Gastroesophageal sphincter (tissue), 3 donors: ENCODE measurements at regions not wholly inside any gene's neighbourhood (a gene's known extent, or its start where the extent isn't known, plus 50 kb on each side); places are given as distances from the start of the nearest gene placed in this dataset.

Experiments used
- POLR2AphosphoS5 ChIP-seq: sonication (generic); formaldehyde crosslinking; IDR thresholded peaks from one replicate; pipeline ENCODE4 v1.6.1; 2017; ENCODE audit warnings: antibody characterized with exemption
- TF ChIP-seq, protein P1 (sequence below), 4 experiments: fragments of 200-600 bp in 2 of 4; fragments of 450-650 bp in 2 of 4; sonication (generic) in 1 of 4; IDR thresholded peaks; one replicate each; pipeline ENCODE4 v1.5.1; 2017 to 2019; ENCODE audit warnings: antibody characterized with exemption in 4 of 4, mild to moderate bottlenecking in 2 of 4, moderate library complexity in 2 of 4

DNA sequence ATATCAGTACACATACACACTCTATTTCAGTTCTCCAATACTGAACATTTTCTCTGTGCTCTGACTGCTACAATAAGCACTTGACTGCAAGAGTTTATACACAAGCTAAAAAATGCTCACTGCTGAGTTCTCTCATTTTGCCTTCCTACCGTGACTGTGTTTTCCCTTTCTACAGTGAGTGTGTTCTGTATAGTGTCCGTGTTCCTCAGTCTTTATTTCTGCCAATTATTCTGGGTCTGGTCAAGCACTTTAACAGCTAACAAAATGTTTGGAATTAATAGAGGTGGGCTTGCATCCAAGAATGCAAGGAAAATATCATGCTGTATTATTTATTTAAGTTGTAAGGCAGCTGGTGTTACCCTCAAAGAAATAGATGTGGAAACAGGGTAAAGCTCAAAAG lies 217.0 kb upstream of the NREP start:
- TF ChIP-seq, protein P1, sequence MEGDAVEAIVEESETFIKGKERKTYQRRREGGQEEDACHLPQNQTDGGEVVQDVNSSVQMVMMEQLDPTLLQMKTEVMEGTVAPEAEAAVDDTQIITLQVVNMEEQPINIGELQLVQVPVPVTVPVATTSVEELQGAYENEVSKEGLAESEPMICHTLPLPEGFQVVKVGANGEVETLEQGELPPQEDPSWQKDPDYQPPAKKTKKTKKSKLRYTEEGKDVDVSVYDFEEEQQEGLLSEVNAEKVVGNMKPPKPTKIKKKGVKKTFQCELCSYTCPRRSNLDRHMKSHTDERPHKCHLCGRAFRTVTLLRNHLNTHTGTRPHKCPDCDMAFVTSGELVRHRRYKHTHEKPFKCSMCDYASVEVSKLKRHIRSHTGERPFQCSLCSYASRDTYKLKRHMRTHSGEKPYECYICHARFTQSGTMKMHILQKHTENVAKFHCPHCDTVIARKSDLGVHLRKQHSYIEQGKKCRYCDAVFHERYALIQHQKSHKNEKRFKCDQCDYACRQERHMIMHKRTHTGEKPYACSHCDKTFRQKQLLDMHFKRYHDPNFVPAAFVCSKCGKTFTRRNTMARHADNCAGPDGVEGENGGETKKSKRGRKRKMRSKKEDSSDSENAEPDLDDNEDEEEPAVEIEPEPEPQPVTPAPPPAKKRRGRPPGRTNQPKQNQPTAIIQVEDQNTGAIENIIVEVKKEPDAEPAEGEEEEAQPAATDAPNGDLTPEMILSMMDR (IDR thresholded peaks at IDR 0.05) = no peak
- no peak for TF ChIP-seq POLR2AphosphoS5
